GM10248 (cell line): ENCODE measurements at regions not wholly inside any gene's neighbourhood (a gene's known extent, or its start where the extent isn't known, plus 50 kb on each side); places are given as distances from the start of the nearest gene placed in this dataset.

Experiments
- CTCF ChIA-PET: fragments of 300-600 bp; sonication (Branson Sonifier 250); formaldehyde crosslinking; extraction: SDS; loops from one replicate; lab custom pipeline; 2021; ENCODE audit warnings: antibody characterized with exemption; lab: Yijun Ruan, JAX
- POLR2A ChIA-PET: fragments of 350-650 bp; sonication (Branson Sonifier 250); formaldehyde crosslinking; extraction: SDS; loops from one replicate; lab custom pipeline; 2020; ENCODE audit warnings: antibody characterized with exemption; lab: Yijun Ruan, JAX
- DNase-seq: peaks from one replicate; pipeline ENCODE4 v3.0.0; 2012; ENCODE audit errors: extremely low spot score
- CTCF ChIP-seq: IDR thresholded peaks from 2 replicates; pipeline ENCODE4 v1.5.1; 2012; ENCODE audit warnings: mild to moderate bottlenecking, low read depth; ENCODE audit errors: extremely low read depth, missing control alignments, control extremely low read depth

- no peak for DNase-seq
- TF ChIP-seq CTCF, result no peak
- ChIA-PET CTCF (no interaction called here), POLR2A (no interaction called here)
These were observed 561.1 kb downstream of the NPHP4 start for GRCh38 chr1:5430911-5431697.

GRCh38 chr1:5430136-5430535 lies 562.1 kb downstream of the NPHP4 start:
- ChIA-PET POLR2A (no interaction called here), CTCF (no interaction called here)
- no peak for TF ChIP-seq CTCF
- no peak for DNase-seq

- TF ChIP-seq CTCF, result no peak
- CTCF ChIA-PET, result no interaction called here
- no peak for DNase-seq
- POLR2A ChIA-PET, result no interaction called here
These were observed 563.9 kb downstream of the NPHP4 start for GRCh38 chr1:5428351-5428750.

GRCh38 chr1:5427026-5427613 lies 565.1 kb downstream of the NPHP4 start:
- CTCF ChIA-PET, result no interaction called here
- POLR2A ChIA-PET, result no interaction called here

GRCh38 chr1:5424802-5425703 lies 567.2 kb downstream of the NPHP4 start:
- DNase-seq, result no peak
- TF ChIP-seq CTCF, result no peak
- ChIA-PET POLR2A (no interaction called here), CTCF (no interaction called here)

More at GRCh38 chr1:5427026-5427613, 565.1 kb downstream of the NPHP4 start:
- no peak for TF ChIP-seq CTCF
- DNase-seq, result no peak

- CTCF ChIA-PET, result no interaction called here
- no peak for TF ChIP-seq CTCF
- DNase-seq, result no peak
- POLR2A ChIA-PET, result no interaction called here
These were observed 569.1 kb downstream of the NPHP4 start for GRCh38 chr1:5423109-5423508.
